GM23248 (cell line): ENCODE measurements at regions not wholly inside any gene's neighbourhood (a gene's known extent, or its start where the extent isn't known, plus 50 kb on each side); places are given as distances from the start of the nearest gene placed in this dataset.

Experiments
- EZH2 ChIP-seq: fragments of 200-600 bp; sonication (generic); IDR thresholded peaks from 2 replicates; pipeline ENCODE4 v1.6.1; 2018; ENCODE audit warnings: antibody characterized with exemption, mild to moderate bottlenecking; ENCODE audit not compliant: insufficient read depth, poor library complexity, severe bottlenecking
- EZH2phosphoT487 ChIP-seq: fragments of 200-600 bp; sonication (generic); IDR thresholded peaks from 2 replicates; pipeline ENCODE4 v1.6.1; 2018; ENCODE audit warnings: antibody characterized with exemption, moderate library complexity, mild to moderate bottlenecking, low read depth; ENCODE audit not compliant: insufficient read depth

DNA sequence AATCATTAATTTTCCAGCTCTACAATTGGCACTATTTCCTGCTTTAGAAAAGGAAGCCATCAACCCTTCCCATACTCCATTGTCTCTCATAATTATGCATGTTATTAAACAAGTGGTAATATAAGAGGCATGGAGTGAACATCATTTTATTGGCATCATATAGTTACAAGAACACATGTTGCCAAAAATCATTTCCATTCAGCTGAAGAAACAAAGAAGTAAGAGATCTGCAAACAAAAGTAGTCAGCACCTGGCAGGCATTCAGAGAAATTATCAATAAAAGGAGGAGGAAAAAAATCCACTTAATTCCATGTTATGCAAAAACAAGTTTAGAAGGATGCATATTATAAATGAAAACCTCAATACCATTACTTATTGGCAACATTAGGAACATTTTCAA is 1208.2 kb upstream of the C9orf72 start:
- no peak for TF ChIP-seq EZH2
- TF ChIP-seq EZH2phosphoT487 = no peak
